GM23338 (cell line): ENCODE measurements at regions not wholly inside any gene's neighbourhood (a gene's known extent, or its start where the extent isn't known, plus 50 kb on each side); places are given as distances from the start of the nearest gene placed in this dataset.

Experiments used
- ATAC-seq: fragments of 200-7000 bp; cut with Tn5 transposase; 3 replicates; pipeline ENCODE4 v1.9.1; 2020
- DNase-seq: peaks from one replicate; pipeline ENCODE4 v3.0.0-alpha.2; 2015; ENCODE audit warnings: low spot score
- H2AFZ ChIP-seq: fragments of 200-600 bp; sonication (generic); 2 replicates; pipeline ENCODE4 v1.8.0; 2016; ENCODE audit warnings: antibody characterized with exemption, mild to moderate bottlenecking, moderate library complexity
- H3F3A ChIP-seq: fragments of 200-600 bp; sonication (generic); replicated peaks from 2 replicates; pipeline ENCODE4 v1.8.0; 2017; ENCODE audit warnings: antibody characterized with exemption, mixed run types, low read depth
- H3K27ac ChIP-seq: fragments of 200-600 bp; sonication (generic); 2 replicates; pipeline ENCODE4 v1.6.1; 2016; ENCODE audit warnings: low read depth
- H3K27me3 ChIP-seq: fragments of 200-600 bp; sonication (generic); 2 replicates; pipeline ENCODE4 v1.8.0; 2016; ENCODE audit warnings: mild to moderate bottlenecking, mixed run types, moderate library complexity; ENCODE audit not compliant: insufficient read depth
- H3K36me3 ChIP-seq: fragments of 200-600 bp; sonication (generic); 2 replicates; pipeline ENCODE4 v1.8.0; 2016; ENCODE audit warnings: mild to moderate bottlenecking; ENCODE audit not compliant: insufficient read depth
- H3K4me1 ChIP-seq: fragments of 200-600 bp; sonication (generic); 2 replicates; pipeline ENCODE4 v1.8.0; 2016; ENCODE audit warnings: mild to moderate bottlenecking, moderate library complexity; ENCODE audit not compliant: insufficient read depth
- H3K4me2 ChIP-seq: fragments of 200-600 bp; sonication (generic); 2 replicates; pipeline ENCODE4 v1.7.1; 2017; ENCODE audit warnings: mixed run types
- H3K4me3 ChIP-seq: fragments of 200-600 bp; sonication (generic); 2 replicates; pipeline ENCODE4 v1.6.1; 2016; ENCODE audit warnings: mixed run types
- H3K79me2 ChIP-seq: fragments of 200-600 bp; sonication (generic); replicated peaks from 2 replicates; pipeline ENCODE4 v1.8.0; 2017; ENCODE audit warnings: mild to moderate bottlenecking; ENCODE audit not compliant: insufficient read depth
- H3K9me2 ChIP-seq: fragments of 200-600 bp; sonication (generic); 2 replicates; pipeline ENCODE4 v1.8.0; 2017; ENCODE audit not compliant: insufficient read depth
- H4K20me1 ChIP-seq: fragments of 200-600 bp; sonication (generic); replicated peaks from 2 replicates; pipeline ENCODE4 v1.8.0; 2017; ENCODE audit warnings: mild to moderate bottlenecking; ENCODE audit not compliant: insufficient read depth
- H3K27ac Mint-ChIP-seq: 2 replicates; pipeline ENCODE4 v1.8.0; 2020; ENCODE audit warnings: inconsistent platforms, mild to moderate bottlenecking, moderate library complexity, mixed read lengths
- H3K27me3 Mint-ChIP-seq: 3 replicates; pipeline ENCODE4 v1.8.0; 2022; ENCODE audit warnings: low read depth, mild to moderate bottlenecking, moderate library complexity, mixed read lengths, inconsistent platforms; ENCODE audit not compliant: insufficient read depth, poor library complexity
- H3K36me3 Mint-ChIP-seq: 3 replicates; pipeline ENCODE4 v1.8.0; 2021; ENCODE audit warnings: low read depth, mild to moderate bottlenecking, inconsistent platforms, moderate library complexity, mixed read lengths
- H3K4me1 Mint-ChIP-seq: 3 replicates; pipeline ENCODE4 v1.8.0; 2020; ENCODE audit warnings: mild to moderate bottlenecking, inconsistent platforms, mixed read lengths
- H3K4me3 Mint-ChIP-seq: 3 replicates; pipeline ENCODE4 v1.8.0; 2021; ENCODE audit warnings: moderate library complexity, mild to moderate bottlenecking, inconsistent platforms, mixed read lengths
- H3K9me3 Mint-ChIP-seq: 3 replicates; pipeline ENCODE4 v1.8.0; 2020; ENCODE audit warnings: moderate library complexity, mild to moderate bottlenecking, inconsistent platforms, mixed read lengths
- CREB1 ChIP-seq: fragments of 250-450 bp; sonication (Bioruptor Pico); IDR thresholded peaks from 2 replicates; pipeline ENCODE4 v1.5.0; 2020; ENCODE audit warnings: low read depth, mild to moderate bottlenecking, moderate library complexity
- EZH2 ChIP-seq: fragments of 200-600 bp; sonication (generic); IDR thresholded peaks from one replicate; pipeline ENCODE4 v1.8.0; 2017; ENCODE audit warnings: antibody characterized with exemption, mild to moderate bottlenecking, low read depth; ENCODE audit not compliant: unreplicated experiment
- EZH2phosphoT487 ChIP-seq: fragments of 200-600 bp; sonication (generic); IDR thresholded peaks from one replicate; pipeline ENCODE4 v1.8.1; 2018; ENCODE audit warnings: antibody characterized with exemption; ENCODE audit not compliant: unreplicated experiment
- JUNB ChIP-seq: IDR thresholded peaks from one replicate; pipeline ENCODE4 v1.6.1; 2016; ENCODE audit warnings: antibody characterized with exemption; ENCODE audit not compliant: unreplicated experiment
- NANOG ChIP-seq: IDR thresholded peaks from 2 replicates; pipeline ENCODE4 v1.6.1; 2016; ENCODE audit warnings: antibody characterized with exemption, borderline replicate concordance
- POLR2AphosphoS5 ChIP-seq: IDR thresholded peaks from 2 replicates; pipeline ENCODE4 v1.6.1; 2016; ENCODE audit warnings: antibody characterized with exemption, low read depth
- ZNF114 ChIP-seq: fragments of 250-450 bp; sonication (Bioruptor Pico); IDR thresholded peaks from 2 replicates; pipeline ENCODE4 v1.5.0; 2020; ENCODE audit warnings: mild to moderate bottlenecking, moderate library complexity
- ZNF331 ChIP-seq: fragments of 250-450 bp; sonication (Bioruptor Pico); IDR thresholded peaks from 2 replicates; pipeline ENCODE4 v1.5.0; 2020; ENCODE audit warnings: low read depth, mild to moderate bottlenecking, moderate library complexity
- TF ChIP-seq, protein P1 (sequence below): IDR thresholded peaks from 2 replicates; pipeline ENCODE4 v1.6.1; 2016; ENCODE audit warnings: antibody characterized with exemption
- TF ChIP-seq, protein P2 (sequence below): IDR thresholded peaks from one replicate; pipeline ENCODE4 v1.6.1; 2018; ENCODE audit warnings: antibody characterized with exemption; ENCODE audit not compliant: unreplicated experiment
- TF ChIP-seq, protein P3 (sequence below), 2 experiments: fragments of 200-600 bp in 1 of 2; sonication (generic) in 1 of 2; conservative IDR thresholded peaks; 2 replicates each; pipeline versions ENCODE4 v1.5.1 to v1.6.1; 2016 to 2017; ENCODE audit warnings: antibody characterized with exemption in 2 of 2, low read depth in 2 of 2, mild to moderate bottlenecking in 2 of 2, moderate library complexity in 1 of 2

DNA sequence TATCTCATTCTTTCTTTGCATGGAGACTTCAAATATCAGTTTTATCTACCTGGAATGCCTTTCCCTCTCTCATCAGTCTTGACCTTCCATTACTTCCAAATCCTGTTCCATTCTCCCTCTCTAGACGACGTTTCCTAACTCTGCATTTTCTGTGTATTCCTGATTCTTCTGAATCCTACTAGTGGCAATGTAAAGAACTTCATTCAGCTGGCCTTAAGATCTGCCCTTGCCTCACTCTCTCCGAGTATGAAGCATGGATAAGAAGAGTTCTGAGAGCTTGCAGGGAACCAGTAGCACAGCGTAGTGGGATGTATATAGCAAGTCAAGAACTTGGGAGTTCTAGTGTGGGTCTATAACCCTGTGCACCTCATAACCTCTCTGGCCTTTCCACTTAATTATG is 68.5 kb upstream of the HOXC13 start:
- ATAC-seq, result peak; percentile 51

DNA sequence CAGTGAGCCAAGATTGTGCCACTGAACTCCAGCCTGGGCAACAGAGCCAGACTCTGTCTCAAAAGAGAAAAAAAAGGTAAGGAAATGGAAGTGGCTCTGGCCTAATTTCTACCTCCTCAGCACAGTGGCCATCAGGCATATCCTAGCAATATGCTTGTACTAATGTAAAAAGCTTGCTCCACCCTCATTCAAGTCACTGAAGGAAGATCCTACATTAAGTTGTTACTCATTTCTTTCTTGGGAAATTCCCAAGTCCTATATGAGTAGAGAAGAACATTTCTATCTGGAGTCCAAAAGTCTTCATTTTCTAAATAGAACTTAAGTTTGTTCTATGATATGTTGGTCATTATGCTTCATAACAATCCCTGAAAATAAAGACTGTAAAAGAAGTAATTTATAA is 67.3 kb upstream of the HOXC13 start:
- no peak overlapping the region for H3K4me3 Mint-ChIP-seq
- Histone ChIP-seq H3K4me2 (no peak overlapping the region), H3K79me2 (no peaks in the 10 kb centered on the region), H3K9me2 (no peaks in the 10 kb centered on the region), H3K4me1 (no peaks in the 10 kb centered on the region), H4K20me1 (no peaks in the 10 kb centered on the region), H3K36me3 (no peaks in the 10 kb centered on the region), H3K27me3 (no peaks in the 10 kb centered on the region), H3F3A (no peaks in the 10 kb centered on the region), H3K4me3 (no peak overlapping the region), H2AFZ (no peak overlapping the region), H3K27ac (no peak overlapping the region)
- no peaks in the 10 kb centered on the region for H3K36me3 Mint-ChIP-seq
- no peak for ATAC-seq
- peaks cover 6% of the 10 kb centered on the region for H3K27me3 Mint-ChIP-seq
- H3K4me1 Mint-ChIP-seq, result peaks cover 7% of the 10 kb centered on the region
- H3K9me3 Mint-ChIP-seq, result no peaks in the 10 kb centered on the region
- H3K27ac Mint-ChIP-seq, result no peak overlapping the region
- DNase-seq, result no peak
- no peak for TF ChIP-seq NANOG
- no peak for TF ChIP-seq ZNF114
- no peak for TF ChIP-seq CREB1 (CRISPR knock-in tag)
- TF ChIP-seq EZH2, result no peak
- TF ChIP-seq JUNB, result no peak
- TF ChIP-seq, protein P1, sequence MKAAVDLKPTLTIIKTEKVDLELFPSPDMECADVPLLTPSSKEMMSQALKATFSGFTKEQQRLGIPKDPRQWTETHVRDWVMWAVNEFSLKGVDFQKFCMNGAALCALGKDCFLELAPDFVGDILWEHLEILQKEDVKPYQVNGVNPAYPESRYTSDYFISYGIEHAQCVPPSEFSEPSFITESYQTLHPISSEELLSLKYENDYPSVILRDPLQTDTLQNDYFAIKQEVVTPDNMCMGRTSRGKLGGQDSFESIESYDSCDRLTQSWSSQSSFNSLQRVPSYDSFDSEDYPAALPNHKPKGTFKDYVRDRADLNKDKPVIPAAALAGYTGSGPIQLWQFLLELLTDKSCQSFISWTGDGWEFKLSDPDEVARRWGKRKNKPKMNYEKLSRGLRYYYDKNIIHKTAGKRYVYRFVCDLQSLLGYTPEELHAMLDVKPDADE, result no peak
- TF ChIP-seq, protein P2, sequence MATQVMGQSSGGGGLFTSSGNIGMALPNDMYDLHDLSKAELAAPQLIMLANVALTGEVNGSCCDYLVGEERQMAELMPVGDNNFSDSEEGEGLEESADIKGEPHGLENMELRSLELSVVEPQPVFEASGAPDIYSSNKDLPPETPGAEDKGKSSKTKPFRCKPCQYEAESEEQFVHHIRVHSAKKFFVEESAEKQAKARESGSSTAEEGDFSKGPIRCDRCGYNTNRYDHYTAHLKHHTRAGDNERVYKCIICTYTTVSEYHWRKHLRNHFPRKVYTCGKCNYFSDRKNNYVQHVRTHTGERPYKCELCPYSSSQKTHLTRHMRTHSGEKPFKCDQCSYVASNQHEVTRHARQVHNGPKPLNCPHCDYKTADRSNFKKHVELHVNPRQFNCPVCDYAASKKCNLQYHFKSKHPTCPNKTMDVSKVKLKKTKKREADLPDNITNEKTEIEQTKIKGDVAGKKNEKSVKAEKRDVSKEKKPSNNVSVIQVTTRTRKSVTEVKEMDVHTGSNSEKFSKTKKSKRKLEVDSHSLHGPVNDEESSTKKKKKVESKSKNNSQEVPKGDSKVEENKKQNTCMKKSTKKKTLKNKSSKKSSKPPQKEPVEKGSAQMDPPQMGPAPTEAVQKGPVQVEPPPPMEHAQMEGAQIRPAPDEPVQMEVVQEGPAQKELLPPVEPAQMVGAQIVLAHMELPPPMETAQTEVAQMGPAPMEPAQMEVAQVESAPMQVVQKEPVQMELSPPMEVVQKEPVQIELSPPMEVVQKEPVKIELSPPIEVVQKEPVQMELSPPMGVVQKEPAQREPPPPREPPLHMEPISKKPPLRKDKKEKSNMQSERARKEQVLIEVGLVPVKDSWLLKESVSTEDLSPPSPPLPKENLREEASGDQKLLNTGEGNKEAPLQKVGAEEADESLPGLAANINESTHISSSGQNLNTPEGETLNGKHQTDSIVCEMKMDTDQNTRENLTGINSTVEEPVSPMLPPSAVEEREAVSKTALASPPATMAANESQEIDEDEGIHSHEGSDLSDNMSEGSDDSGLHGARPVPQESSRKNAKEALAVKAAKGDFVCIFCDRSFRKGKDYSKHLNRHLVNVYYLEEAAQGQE, result no peak
- no peak for TF ChIP-seq EZH2phosphoT487
- no peak for TF ChIP-seq ZNF331 (CRISPR knock-in tag)

More for the DNA sequence above, 68.5 kb upstream of the HOXC13 start:
- TF ChIP-seq CREB1 (CRISPR knock-in tag) (no peak), POLR2AphosphoS5 (no peak), NANOG (no peak), ZNF114 (no peak)
- TF ChIP-seq, protein P3, sequence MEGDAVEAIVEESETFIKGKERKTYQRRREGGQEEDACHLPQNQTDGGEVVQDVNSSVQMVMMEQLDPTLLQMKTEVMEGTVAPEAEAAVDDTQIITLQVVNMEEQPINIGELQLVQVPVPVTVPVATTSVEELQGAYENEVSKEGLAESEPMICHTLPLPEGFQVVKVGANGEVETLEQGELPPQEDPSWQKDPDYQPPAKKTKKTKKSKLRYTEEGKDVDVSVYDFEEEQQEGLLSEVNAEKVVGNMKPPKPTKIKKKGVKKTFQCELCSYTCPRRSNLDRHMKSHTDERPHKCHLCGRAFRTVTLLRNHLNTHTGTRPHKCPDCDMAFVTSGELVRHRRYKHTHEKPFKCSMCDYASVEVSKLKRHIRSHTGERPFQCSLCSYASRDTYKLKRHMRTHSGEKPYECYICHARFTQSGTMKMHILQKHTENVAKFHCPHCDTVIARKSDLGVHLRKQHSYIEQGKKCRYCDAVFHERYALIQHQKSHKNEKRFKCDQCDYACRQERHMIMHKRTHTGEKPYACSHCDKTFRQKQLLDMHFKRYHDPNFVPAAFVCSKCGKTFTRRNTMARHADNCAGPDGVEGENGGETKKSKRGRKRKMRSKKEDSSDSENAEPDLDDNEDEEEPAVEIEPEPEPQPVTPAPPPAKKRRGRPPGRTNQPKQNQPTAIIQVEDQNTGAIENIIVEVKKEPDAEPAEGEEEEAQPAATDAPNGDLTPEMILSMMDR (conservative IDR thresholded peaks at IDR 0.05; ENCODE audit: low read depth in 2 of 2), result peak in 1 of 2 experiments; percentile 37; a peak in 2 of 4 replicates
- Mint-ChIP-seq H3K4me1 (peaks cover 7% of the 10 kb centered on the region), H3K27me3 (peaks cover 6% of the 10 kb centered on the region), H3K9me3 (no peaks in the 10 kb centered on the region), H3K4me3 (no peak overlapping the region), H3K36me3 (no peaks in the 10 kb centered on the region), H3K27ac (no peak overlapping the region)
- Histone ChIP-seq H3K79me2 (no peaks in the 10 kb centered on the region), H3K4me3 (no peak overlapping the region), H3K9me2 (no peaks in the 10 kb centered on the region), H4K20me1 (no peaks in the 10 kb centered on the region), H3F3A (no peaks in the 10 kb centered on the region), H3K4me2 (no peak overlapping the region), H3K27me3 (no peaks in the 10 kb centered on the region; the same call in 1 of the 2 replicates), H3K27ac (no peak overlapping the region), H2AFZ (no peak overlapping the region), H3K4me1 (no peaks in the 10 kb centered on the region), H3K36me3 (no peaks in the 10 kb centered on the region)
- peak; percentile 36 for DNase-seq
